Stimulated activated CD4-positive, alpha-beta T cell treated with anti-CD3 and anti-CD28 coated beads, Interleukin-2, amount 100 ng/mL, for 48 hours (primary cell): ENCODE measurements at regions not wholly inside any gene's neighbourhood (a gene's known extent, or its start where the extent isn't known, plus 50 kb on each side); places are given as distances from the start of the nearest gene placed in this dataset.

Experiments used
- DNase-seq, 2 donors: peaks; one replicate each; pipeline ENCODE4 v3.0.0-alpha.2; 2020

DNA sequence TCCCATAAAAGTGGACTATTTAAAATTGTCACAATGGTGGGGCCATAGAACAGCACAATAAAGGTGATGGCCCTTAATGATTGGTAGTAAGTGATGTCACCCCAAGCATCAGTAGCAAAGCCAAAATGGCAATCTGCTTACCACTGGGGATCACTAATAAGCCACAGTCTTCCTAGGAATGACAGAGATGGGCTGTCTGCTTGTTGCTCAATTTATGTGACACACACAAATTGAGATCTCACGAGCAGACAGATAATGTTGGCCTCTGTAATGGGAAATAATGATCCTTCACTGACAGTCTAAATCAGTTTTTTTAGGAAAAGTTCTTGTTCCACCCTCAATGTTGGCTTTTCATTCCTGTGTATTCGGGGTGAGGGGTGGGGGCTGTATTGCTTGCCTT, 515.1 kb downstream of the BRD1 start:
- DNase-seq: no peak

DNA sequence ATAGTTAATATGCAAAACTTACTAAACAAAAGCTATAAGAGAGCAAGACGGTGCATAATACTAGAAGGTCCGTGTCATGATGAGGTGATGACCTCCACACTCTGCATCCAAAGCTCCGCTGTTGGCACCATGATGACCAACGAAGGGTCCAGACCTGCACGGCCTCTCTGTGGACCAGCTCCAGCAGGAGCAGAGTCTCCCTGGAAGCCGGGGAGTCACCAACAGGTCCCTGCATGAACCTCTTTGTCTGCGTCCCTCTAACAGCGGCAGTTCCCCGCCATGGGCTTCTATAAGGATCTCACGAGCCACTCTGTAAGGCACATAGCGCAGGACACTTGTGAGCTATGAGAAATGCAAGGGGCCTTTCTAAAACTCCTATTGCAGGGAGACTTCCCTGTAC, 517.3 kb downstream of the BRD1 start:
- no peak for DNase-seq

DNA sequence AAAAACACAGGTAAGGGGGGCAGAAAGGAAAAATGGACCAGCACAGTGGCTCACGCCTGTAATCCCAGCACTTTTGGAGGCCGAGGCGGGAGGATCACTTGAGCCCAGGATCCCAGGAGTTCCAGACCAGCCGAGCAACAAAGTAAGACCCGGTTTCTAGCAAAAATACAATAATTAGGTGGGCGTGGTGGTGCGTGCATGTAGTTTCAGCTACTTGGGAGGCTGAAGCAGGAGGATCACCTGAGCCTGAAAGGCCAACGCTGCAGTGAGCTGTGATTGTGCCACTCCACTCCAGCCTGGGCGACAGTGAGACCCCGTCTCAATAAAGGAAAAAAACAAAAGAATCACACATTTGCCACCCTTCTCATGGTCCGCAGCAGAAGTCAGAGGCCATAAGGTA, 519.4 kb downstream of the BRD1 start:
- DNase-seq: no peak

DNA sequence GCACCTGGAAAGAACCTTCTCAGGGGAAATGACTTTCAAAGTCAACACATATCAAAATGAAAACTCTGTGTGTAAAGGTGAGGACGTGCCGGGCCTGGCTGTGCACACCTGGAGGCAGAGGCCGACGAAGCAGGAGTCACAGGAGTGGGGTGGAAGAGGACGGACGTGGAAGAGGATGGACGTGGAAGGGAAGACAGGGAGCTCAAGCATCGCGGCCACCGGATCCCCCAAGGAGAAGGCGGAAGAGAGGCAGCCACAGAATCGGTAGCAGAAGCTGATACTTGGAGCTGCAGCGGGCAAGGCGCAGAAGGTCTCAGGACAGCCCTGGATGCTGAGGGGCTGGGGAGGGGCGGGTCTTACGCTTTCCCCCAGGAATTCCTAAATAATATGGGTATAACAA, 519.8 kb downstream of the BRD1 start:
- no peak for DNase-seq

DNA sequence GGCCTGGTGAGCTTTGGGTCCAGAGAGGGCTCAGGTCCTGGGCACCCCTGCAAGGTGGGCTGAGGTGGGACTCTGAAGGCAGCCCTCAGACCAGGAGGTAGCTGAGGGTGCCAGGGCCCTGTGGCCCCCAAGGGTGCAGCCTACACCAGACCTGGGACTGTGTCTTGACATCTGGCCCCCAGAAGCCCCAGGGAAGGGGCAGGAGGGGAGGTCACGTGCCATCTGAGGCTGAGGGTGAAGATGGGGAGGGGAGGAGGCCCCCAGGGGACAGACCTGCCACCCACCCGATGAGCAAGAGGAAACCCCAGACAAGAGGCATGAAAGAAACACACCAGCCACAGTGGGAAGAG, 520.2 kb downstream of the BRD1 start:
- no peak for DNase-seq

DNA sequence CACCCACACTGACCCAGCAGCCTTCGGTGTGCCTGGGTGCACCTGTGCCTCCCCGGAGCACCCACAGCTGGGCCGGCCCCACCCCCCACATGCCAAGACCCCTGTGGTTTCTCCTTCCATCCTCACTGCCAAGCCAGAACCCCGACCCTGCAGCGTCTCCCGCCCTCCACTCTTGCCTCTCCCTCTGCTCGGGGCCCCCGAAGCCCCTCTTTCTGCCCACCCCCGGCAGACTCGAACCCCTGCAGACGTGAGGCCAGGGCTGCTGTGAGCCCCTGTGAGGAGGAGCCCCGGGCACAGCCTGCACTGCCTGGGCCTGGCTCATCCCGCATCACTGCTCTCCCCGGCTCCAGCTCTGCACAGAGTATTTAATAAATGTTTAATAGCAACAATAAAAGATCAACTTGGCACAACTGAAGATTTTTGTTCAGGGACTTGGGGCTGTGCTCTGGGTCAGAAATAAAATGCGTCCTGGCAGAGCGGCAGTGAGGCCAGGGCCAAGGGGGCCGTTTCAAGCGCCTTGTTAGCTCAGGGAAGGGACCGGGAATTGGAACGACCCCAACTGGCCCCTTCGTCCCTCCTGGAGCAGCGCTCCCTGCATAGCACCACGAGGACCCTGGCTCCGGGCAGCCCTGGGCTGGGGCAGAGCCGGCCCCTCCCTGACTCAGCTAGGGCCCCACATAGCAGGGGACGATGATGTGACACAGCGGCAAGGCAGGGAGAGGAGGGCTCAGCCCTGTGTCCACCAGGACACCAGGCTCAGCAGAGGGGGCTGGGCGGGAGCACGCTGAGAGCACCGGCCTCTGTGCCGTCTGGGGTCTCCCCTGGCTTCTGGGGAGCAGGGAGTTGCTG, 520.8 kb downstream of the BRD1 start:
- DNase-seq: no peak

DNA sequence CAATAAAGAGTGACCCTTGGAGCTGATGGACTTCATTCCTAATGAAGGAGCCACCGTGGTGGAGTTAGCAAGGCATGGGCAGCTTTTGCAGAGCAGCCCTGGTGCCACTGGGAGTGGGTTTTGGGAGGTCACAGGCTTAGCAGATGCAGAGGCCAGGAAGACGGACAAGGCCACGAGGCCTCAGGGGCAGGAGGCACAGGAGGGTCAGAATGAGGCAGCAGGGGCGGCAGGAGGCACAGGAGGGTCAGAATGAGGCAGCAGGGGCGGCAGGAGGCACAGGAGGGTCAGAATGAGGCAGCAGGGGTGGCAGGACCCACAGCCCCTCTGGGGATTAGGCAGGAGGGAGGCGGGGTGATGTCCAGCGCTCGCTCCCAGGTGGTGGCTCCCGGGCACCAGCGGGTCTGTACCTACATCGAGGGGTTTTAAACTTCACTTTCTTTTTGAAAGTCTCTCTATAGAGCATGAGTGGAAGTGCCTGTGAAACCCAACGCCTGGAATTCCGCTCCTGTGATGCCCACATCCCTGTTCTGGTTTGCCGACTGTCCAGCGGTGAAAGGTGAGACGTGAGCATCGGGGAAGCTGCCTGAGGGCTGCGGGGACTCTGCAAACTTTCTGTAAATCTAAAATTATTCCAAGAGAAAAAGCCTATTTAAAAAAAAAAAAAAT, 521.6 kb downstream of the BRD1 start:
- DNase-seq: no peak

DNA sequence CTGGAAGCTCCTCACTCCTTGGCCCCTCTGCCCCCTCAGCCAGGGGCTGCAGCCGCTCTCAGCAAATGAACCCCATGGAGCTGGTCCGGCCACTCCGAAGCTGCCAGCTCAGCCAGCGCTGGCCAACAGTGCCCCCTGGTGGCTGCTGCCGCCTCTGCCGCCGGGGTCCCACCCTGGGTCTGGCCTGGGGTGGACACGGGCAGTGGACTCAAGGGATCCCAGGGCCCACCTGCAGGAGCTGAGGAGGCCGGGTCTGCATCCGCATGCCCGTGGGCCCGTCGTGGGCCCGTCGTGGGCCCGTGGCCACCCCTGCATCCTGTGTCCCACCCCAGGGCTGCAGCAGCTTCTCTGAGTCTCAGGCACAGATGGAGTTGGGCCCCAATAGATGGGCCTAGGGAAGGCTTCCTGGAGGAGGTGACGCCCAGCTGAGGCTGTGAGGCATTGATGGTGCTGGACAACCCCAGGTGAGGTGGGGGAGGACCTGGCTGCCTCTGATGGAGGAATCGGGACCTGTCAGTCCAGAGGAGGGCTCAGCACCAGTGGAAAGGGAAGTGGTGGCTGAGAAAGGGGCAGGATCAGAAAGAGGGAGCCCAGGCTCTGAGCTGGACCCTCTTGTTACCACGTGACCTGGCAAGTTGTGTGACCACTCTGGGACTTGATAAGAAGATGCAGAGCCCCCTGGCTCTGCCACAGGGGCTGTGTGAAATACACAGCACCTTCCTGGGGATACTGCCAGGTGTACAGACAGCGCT, 522.3 kb downstream of the BRD1 start:
- peak; percentile 68 to 78 for DNase-seq

DNA sequence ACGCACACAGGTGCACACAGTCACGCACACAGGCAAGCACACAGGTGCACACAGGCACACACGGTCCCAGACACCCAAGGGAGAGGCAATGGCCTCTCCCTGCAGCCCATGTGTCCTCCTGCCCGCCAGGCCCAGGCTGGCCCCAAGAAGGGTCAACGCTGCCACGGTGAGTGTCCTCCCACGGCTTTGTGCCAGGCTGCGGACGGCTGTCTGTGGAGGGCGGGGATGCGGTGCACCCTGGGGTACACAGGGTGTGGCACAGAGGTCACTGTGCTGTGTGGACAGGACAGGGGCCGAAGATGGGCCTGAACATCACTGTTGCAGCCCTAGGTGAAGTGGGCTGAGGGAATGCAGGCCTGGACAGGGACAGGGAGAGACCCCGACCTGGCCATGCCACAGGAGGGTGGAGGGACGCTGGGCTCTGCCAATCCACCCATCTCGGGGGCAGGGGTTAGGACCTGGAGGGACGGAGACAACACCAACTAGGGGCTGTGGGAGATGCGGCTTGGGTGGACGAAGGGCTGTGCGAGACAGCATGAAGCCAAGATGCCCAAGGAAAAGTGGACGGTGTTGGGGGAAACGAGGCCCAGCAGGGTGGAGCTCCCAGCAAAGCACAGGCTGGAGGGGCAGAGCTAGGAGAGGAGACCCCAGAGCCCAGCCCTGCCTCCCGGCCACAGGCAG, 523.8 kb downstream of the BRD1 start:
- DNase-seq: no peak

DNA sequence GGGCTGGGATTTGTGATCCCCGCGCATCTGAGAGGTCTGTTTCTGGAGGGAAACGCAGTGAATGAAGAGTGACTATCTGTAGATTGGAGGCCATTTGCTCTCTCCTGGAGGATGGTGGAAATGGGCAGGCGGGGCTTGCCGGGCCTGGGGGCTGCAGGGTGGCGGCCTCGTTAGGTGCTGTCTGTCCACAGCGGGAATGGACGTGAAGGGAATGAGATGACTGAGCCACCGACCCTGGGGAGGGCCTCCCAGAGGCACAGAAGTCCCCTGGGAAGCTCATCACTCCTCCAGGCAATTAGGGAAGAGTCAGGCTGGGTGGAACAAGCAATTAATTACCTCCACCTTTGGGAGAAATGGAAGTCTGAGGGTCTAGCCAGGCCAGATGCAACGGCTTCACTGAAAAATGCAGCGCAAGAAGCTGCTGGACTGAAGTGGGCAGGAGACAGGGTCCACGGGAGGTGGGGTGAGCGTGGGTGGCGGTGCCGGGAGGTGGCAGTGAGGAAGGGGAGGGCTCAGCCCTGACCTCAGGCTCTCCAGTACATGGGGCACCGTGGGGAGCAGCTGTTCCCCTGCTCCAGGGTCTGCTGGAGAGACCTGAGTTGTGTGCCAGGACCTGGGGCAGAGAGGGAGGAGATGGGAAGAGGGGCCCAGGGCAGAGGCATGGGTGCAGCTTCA, 524.5 kb downstream of the BRD1 start:
- no peak for DNase-seq

DNA sequence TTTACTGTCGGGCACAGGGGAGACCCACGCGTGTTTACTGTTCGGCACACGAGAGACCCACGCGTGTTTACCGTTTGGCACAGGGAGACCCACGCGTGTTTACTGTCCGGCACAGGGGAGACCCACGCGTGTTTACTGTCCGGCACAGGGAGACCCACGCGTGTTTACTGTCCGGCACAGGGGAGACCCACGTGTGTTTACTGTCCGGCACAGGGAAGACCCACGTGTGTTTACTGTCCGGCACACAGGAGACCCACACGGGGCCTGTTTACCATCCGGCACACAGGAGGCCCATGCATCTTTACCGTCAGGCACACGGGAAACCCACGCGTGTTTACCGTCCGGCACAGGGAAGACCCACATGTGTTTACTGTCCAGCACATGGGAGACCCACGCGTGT, 525.1 kb downstream of the BRD1 start:
- no peak for DNase-seq

DNA sequence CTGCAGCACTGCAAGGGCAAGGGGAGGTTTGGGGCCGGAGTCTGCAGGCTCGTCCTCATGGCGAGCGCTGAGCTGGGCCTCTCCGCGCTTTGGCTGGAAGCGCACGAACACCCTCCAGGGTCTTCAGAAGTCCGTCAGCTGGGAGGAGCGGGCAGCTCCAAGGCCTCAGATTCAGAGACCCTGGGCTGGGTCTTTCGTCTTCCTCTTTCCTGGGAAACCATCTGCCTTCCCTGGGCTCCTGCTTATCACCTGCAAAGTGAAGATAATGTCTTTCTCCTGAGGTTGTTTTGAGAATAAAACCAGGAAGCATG, 525.6 kb downstream of the BRD1 start:
- no peak for DNase-seq

DNA sequence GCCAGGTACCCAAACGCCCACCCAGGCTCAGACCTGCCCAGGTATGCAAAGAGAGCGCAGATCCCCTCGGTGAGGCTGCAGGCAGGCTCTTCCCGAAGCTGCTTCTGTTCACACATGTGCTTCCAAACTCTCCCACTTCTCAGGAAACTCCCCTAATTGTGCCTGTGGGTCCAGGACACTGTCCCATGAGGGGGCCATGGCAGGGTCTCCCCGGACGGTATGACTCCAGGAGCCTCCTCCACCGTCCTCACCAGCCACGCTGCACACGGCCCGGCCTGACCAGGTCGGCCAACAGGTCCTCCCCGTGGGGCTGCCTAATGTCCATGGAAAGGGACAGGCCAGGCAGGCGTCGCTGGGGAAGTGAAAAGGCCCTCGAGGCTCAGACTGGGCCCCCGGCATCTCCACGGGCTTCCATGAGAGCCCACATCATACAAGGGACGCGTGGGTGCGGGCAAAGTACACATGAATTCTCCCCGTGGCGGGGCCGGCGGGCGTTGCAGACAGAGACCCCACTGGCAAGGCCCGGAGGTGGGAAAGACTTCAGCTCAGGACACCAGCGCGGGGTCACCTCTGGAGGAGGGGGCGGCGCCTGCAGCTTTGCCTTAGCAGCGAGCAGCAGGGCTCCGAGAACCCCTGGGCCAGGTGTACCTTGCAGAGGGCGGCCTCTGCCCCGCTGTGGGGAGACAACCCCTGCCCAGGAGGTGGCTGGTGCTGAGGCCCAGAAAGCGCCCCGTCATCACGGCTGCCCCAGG, 526.1 kb downstream of the BRD1 start:
- no peak for DNase-seq

DNA sequence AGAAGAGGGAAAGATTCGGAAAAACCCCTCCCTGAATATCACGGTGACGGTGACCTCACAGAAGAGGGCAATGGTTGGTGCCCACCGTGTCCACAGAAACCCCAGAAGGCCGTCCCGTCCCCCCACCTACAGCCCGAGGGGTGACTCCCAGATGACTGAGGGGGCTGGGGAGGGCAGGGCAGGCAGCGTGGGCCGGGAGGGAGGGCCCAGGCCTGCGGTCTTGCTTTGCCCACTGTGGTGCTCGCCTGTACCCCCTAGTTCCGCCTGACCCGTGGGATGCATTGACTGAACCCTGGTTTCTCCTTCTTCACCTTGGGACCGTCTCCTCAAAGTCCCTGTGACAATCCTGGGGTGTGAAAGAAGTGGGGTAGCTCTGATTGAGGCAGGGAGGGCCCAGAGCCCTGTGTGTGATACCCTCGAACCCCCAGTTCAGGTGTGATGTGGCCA, 526.7 kb downstream of the BRD1 start:
- no peak for DNase-seq

DNA sequence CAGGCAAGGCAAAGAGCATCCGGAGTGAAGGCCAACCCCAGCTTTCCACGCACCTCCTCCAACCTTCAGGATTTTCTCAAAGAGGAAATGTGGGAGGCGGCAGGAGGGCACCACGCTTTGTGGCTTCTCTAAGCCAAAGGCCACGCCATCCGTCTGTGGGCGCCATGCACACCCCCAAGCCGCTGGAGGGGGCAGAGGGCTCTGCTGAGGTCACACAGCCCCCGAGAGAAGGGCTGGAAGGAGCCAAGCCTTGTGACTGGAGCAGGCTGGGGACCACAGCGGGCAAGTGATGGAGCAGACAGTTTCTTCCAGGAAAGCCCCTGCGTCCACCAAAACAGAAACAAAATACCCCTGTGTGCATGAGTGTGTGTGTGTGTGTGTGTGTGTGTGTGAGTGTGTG, 527.4 kb downstream of the BRD1 start:
- no peak for DNase-seq

DNA sequence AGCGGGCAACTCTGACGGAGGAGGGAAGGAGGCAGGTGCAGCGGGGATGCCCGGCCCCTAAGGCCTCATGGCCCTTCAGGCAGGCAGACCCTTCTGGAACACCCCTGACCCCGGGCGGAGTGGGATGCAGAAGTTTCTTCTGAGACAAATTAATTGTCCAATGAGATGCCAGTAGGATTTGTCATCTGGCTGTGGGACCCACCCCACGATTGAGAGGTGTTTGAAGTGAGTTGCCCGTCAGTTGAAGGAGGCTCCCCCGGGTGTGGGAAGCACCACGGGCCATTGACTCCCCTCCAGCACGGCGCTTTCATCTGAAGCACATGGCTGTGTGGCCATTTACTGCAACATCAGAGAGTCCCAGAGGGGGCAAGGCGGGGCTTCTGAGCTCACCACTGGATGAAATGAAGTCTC, 527.8 kb downstream of the BRD1 start:
- no peak for DNase-seq

DNA sequence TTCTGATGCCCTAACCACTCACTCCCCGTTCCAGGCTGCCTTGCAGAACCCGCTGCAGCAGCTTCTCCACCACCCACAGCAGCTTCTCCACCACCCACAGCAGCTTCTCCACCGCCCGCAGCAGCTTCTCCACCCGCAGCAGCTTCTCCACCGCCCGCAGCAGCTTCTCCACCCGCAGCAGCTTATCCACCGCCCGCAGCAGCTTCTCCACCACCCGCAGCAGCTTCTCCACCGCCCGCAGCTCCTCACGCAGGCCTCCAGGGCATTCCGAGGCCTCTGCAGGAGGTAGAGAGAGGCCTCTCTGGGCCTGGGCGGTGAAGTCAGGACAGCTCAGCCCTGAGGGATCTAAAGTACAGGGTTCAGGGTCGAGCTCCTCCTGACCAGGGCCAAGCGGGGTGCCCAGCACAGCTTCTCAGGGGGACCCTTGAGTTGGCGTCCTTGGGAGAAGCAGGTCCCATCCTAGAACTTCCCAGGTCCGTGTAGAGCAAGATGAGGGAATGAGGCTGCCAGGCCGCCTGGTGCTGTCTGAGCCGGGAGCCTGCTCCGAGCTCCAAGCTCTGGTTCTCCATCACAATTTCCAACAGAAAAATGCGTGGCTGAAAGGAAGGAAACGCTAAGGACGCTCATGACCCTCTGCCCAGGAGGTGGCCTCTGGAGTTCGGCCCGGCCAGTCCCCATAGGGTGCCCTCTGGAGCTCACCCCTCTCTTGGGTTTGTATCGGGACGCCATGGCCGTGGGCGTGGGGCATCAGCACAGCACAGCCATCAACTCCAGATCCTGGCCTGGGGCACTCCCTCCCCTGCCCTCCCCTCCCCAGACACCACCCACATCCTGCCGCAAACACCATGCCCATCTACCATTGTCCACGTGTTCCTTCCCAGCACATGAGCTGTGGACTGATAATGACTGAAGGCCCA, 528.6 kb downstream of the BRD1 start:
- no peak for DNase-seq

DNA sequence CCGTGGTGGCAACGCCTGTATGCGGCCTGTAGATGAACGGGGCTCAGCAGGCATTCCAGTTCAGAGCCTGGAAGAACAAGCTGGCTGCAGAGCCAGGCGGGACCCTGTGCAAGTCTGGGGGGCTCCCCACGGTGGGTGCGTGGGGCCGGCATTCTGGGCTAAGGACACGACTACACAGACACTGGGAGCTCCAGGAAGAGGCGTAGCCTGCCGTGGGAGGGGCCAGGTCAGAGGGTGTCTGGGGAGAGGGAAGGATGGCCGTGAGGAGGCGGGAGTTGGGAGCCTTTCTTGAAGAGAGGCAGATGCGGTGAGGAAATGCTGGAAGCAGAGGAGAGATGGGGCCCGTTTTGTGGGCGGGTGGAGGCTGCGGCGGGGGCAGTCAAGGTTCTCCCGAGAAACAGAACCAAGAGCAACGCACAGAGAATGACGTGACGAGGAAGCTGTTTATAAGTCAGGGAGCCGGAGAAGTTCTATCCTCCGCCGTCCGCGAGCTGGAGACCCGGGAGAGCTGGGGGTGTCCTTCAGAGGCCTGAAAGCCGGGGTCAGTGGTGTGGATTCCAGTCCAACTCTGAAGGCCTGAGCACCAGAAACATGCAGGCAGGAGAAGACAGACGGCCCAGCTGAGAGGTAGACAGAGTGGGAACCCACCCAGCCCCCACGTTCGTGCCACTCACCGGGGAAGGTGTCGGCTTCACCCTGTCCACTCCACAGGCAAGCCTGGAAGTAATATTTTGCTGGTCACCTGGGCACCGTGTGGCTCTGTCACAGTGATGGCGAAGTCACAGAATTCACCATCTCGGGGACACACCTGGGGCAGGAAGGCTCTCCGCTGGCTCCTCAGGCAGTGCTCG, 529.6 kb downstream of the BRD1 start:
- DNase-seq: no peak

DNA sequence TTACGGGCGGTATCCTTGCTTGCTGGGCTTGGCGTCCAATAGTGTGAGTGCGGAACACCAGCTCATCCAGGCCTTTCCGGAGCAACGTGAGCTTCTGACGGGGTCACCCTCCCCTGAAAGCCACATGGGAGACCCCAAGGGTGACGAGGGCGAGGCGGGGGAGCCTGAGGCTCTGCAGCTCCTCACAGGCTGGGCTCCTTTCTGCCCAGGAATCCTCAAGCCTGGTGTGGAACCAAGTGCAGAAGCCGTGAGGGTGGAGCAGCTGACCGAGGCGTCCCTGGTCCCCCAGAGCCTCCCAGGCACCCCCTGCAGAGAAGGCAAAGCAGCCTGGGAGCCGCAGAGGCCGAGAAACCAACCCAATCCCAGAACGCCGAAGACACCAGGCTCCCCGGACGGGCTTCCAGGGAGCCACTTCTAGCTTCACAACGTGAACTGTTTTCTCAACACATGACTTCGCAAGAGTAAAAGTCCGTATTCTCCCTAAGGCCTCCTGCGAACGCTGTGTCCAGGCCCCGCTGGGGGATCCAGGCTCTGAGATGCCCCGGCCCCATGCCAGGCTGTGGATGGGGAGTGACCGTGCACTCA, 530.3 kb downstream of the BRD1 start:
- no peak for DNase-seq

DNA sequence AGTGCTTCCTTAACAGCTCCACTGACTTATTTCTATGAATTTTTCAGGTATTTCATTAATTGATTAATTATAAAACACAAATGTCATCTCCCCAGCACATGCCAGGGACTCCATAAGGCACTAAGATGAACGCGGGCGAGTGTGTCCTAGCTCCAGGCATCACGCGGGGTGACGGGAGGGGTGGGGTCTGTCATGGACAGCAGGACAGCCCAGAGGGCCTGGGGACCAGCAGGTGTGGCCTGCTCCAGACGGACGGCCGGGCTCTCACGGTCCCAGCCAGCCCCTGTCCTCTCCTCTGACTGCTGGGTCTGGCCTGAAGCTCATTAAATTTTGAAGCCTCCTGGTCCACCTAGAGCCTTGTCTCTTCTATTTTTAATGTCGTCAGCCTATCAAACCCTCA, 531.1 kb downstream of the BRD1 start:
- DNase-seq: no peak
